CD14-positive monocyte (primary cell): ENCODE measurements at regions not wholly inside any gene's neighbourhood (a gene's known extent, or its start where the extent isn't known, plus 50 kb on each side); places are given as distances from the start of the nearest gene placed in this dataset.

Experiments used
- DNase-seq, 3 donors: peaks; one replicate each; pipeline ENCODE4 v3.0.0-alpha.2; 2011 to 2022
- H2AFZ ChIP-seq: 2 replicates; pipeline ENCODE4 v1.6.0; 2012; ENCODE audit warnings: mild to moderate bottlenecking, low read depth, low read length, inconsistent platforms; ENCODE audit not compliant: insufficient read depth, poor library complexity, severe bottlenecking
- H3K27ac ChIP-seq, 2 donors: 1 replicate in 1 of 2; 2 replicates in 1 of 2; pipeline ENCODE4 v1.5.1; 2012 to 2013; ENCODE audit warnings: low read length in 2 of 2, control low read depth in 1 of 2, inconsistent platforms in 1 of 2, low read depth in 1 of 2, mild to moderate bottlenecking in 1 of 2
- H3K27me3 ChIP-seq, 2 donors: one replicate each; pipeline versions ENCODE4 v1.6.0 to v1.6.1; 2011 to 2013; ENCODE audit warnings: low read length in 2 of 2; ENCODE audit not compliant: control insufficient read depth in 2 of 2, insufficient read depth in 2 of 2
- H3K36me3 ChIP-seq, 2 donors: replicated peaks in 1 of 2; 1 replicate in 1 of 2; 2 replicates in 1 of 2; pipeline versions ENCODE4 v1.5.1 to v1.6.1; 2012 to 2013; ENCODE audit warnings: low read length in 2 of 2, control low read depth in 1 of 2, inconsistent platforms in 1 of 2, mild to moderate bottlenecking in 1 of 2; ENCODE audit not compliant: insufficient read depth in 2 of 2, control insufficient read depth in 1 of 2
- H3K4me1 ChIP-seq, 2 donors: 1 replicate in 1 of 2; 2 replicates in 1 of 2; pipeline versions ENCODE4 v1.5.1 to v1.6.1; 2012 to 2013; ENCODE audit warnings: low read length in 2 of 2, control low read depth in 1 of 2, inconsistent platforms in 1 of 2, mild to moderate bottlenecking in 1 of 2, moderate library complexity in 1 of 2; ENCODE audit not compliant: insufficient read depth in 2 of 2, control insufficient read depth in 1 of 2
- H3K4me2 ChIP-seq: replicated peaks from 2 replicates; pipeline ENCODE3; 2012; ENCODE audit warnings: low read length, moderate library complexity, mild to moderate bottlenecking; ENCODE audit not compliant: poor library complexity, severe bottlenecking; ENCODE audit errors: extremely low read depth
- H3K4me3 ChIP-seq, 3 experiments: fragments of 200-600 bp in 1 of 3; sonication (generic) in 1 of 3; replicated peaks in 1 of 3; 1 replicate in 2 of 3; 2 replicates in 1 of 3; pipeline ENCODE4 v1.5.1; 2011 to 2013; ENCODE audit warnings: low read length in 3 of 3, mild to moderate bottlenecking in 3 of 3, control low read depth in 2 of 3, low read depth in 2 of 3, inconsistent platforms in 1 of 3, moderate library complexity in 1 of 3
- H3K79me2 ChIP-seq: 2 replicates; pipeline ENCODE4 v1.6.0; 2012; ENCODE audit warnings: mild to moderate bottlenecking, control low read depth, inconsistent platforms, low read length, moderate library complexity; ENCODE audit not compliant: insufficient read depth
- H3K9ac ChIP-seq: 2 replicates; pipeline ENCODE4 v1.6.0; 2017; ENCODE audit warnings: low read length, mild to moderate bottlenecking; ENCODE audit not compliant: insufficient read depth, poor library complexity, severe bottlenecking
- H3K9me3 ChIP-seq, 2 donors: replicated peaks in 1 of 2; 1 replicate in 1 of 2; 2 replicates in 1 of 2; pipeline versions ENCODE4 v1.5.1 to v1.6.1; 2012 to 2013; ENCODE audit warnings: low read length in 2 of 2, control low read depth in 1 of 2; ENCODE audit not compliant: control insufficient read depth in 1 of 2, insufficient read depth in 1 of 2
- H4K20me1 ChIP-seq: 2 replicates; pipeline ENCODE4 v1.6.0; 2012; ENCODE audit warnings: mild to moderate bottlenecking, low read length, control low read depth, moderate library complexity; ENCODE audit not compliant: insufficient read depth
- H3K27ac Mint-ChIP-seq, 7 donors: one replicate each; pipeline ENCODE4 v1.8.0; 2020; ENCODE audit warnings: mild to moderate bottlenecking in 7 of 7, mixed read lengths in 7 of 7, moderate library complexity in 6 of 7, inconsistent platforms in 2 of 7
- H3K27me3 Mint-ChIP-seq, 3 donors: one replicate each; pipeline ENCODE4 v1.8.0; 2021 to 2022; ENCODE audit warnings: low read depth in 3 of 3, mild to moderate bottlenecking in 3 of 3, mixed read lengths in 3 of 3, moderate library complexity in 3 of 3, inconsistent platforms in 1 of 3
- H3K36me3 Mint-ChIP-seq, 2 donors: one replicate each; pipeline ENCODE4 v1.8.0; 2020; ENCODE audit warnings: mixed read lengths in 2 of 2, inconsistent platforms in 1 of 2, mild to moderate bottlenecking in 1 of 2
- H3K4me1 Mint-ChIP-seq: one replicate; pipeline ENCODE4 v1.8.0; 2020; ENCODE audit warnings: mild to moderate bottlenecking, mixed read lengths
- H3K4me3 Mint-ChIP-seq, 2 donors: one replicate each; pipeline ENCODE4 v1.8.0; 2020; ENCODE audit warnings: mild to moderate bottlenecking in 2 of 2, mixed read lengths in 2 of 2, moderate library complexity in 1 of 2
- H3K9me3 Mint-ChIP-seq, 7 donors: one replicate each; pipeline ENCODE4 v1.8.0; 2020 to 2022; ENCODE audit warnings: mixed read lengths in 7 of 7, mild to moderate bottlenecking in 6 of 7, moderate library complexity in 6 of 7, inconsistent platforms in 2 of 7
- CTCF ChIP-seq: fragments of 200-600 bp; IDR thresholded peaks from one replicate; pipeline ENCODE4 v1.8.0; 2022; ENCODE audit warnings: antibody characterized with exemption, mild to moderate bottlenecking
- whole genome bisulfite sequencing: methylation state at CpG from one replicate; pipeline ENCODE4 v1.1.5; 2013; ENCODE audit warnings: missing lambda C conversion rate; ENCODE audit not compliant: insufficient coverage; 5-methylcytosine and 5-hydroxymethylcytosine counted together
- intact Hi-C, 2 donors: fragments of 100-400 bp; cut with micrococcal nuclease; formaldehyde crosslinking; loops; one replicate each; pipeline versions ENCODE4 v1.15.0 to v1.15.1; 2023

DNA sequence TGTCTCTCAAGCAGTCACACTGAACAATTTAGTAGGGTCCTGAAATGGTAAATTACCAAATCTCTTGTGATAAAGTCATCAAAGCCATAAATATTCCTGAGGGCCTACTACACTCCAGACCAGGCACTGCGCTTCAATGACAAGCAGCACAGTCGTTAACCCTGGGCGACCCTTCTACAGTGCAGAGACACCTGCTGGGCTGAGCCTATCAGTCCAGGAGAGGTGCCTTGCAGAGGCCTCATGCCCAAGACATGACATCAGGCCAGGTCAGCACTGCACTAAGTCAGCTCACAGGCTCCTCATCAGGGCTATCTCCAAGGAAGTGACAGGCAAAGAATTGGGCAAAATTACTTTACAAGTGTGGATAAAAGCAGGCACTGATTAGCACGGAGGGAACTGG, 166.4 kb upstream of the EPB41L3 start:
- DNase-seq = no peak
- Histone ChIP-seq H2AFZ (no peak overlapping the region), H3K9ac (no peak overlapping the region), H3K79me2 (no peaks in the 10 kb centered on the region), H3K36me3 (no peaks in the 10 kb centered on the region), H3K4me2 (no peak overlapping the region), H3K4me1 (no peaks in the 10 kb centered on the region), H3K27ac (no peak overlapping the region), H4K20me1 (no peaks in the 10 kb centered on the region), H3K4me3 (no peak overlapping the region), H3K9me3 (no peaks in the 10 kb centered on the region), H3K27me3 (no peaks in the 10 kb centered on the region)
- no peak overlapping the region for H3K4me3 Mint-ChIP-seq
- no peak overlapping the region for H3K27ac Mint-ChIP-seq
- H3K4me1 Mint-ChIP-seq = peaks cover 6% of the 10 kb centered on the region
- no peak for TF ChIP-seq CTCF
- no peaks in the 10 kb centered on the region for H3K36me3 Mint-ChIP-seq
- peaks cover 0 to 3% (median 2%) of the 10 kb centered on the region in 3 donors for H3K27me3 Mint-ChIP-seq
- 92% methylated on average over 3 of the region's 4 CpGs for WGBS
- intact Hi-C loops = no loop called here
- H3K9me3 Mint-ChIP-seq = peaks cover 0 to 3% (median 0%) of the 10 kb centered on the region in 7 donors

GRCh38 chr18:5709476-5710095, 165.8 kb upstream of the EPB41L3 start:
- Histone ChIP-seq H3K79me2 (no peaks in the 10 kb centered on the region), H2AFZ (no peak overlapping the region), H3K9ac (no peak overlapping the region), H3K4me1 (no peaks in the 10 kb centered on the region), H3K27me3 (no peaks in the 10 kb centered on the region), H3K9me3 (no peaks in the 10 kb centered on the region), H3K4me3 (no peak overlapping the region), H3K36me3 (no peaks in the 10 kb centered on the region), H3K27ac (no peak overlapping the region), H4K20me1 (no peaks in the 10 kb centered on the region), H3K4me2 (no peak overlapping the region)
- DNase-seq = no peak
- WGBS = 10% methylated on average over 2 of the region's 8 CpGs
- no peak for TF ChIP-seq CTCF
- Mint-ChIP-seq H3K27me3 (peaks cover 0 to 3% (median 2%) of the 10 kb centered on the region in 3 donors), H3K4me1 (peaks cover 6% of the 10 kb centered on the region), H3K27ac (peak overlapping the region in 1 of 7 donors; percentile 22), H3K4me3 (no peak overlapping the region), H3K36me3 (no peaks in the 10 kb centered on the region), H3K9me3 (peaks cover 0 to 4% (median under 1%) of the 10 kb centered on the region in 7 donors)
- intact Hi-C loops = no loop called here
